Progenitor cell of endocrine pancreas (in vitro differentiated cells): ENCODE measurements at regions not wholly inside any gene's neighbourhood (a gene's known extent, or its start where the extent isn't known, plus 50 kb on each side); places are given as distances from the start of the nearest gene placed in this dataset.

Experiments used
- DNase-seq: peaks from one replicate; pipeline ENCODE4 v3.0.0; 2021; ENCODE audit warnings: low spot score; ENCODE audit not compliant: unreplicated experiment
- H3K27ac Mint-ChIP-seq: 2 replicates; pipeline ENCODE4 v1.8.0; 2021; ENCODE audit warnings: mild to moderate bottlenecking, moderate library complexity, mixed read lengths
- H3K27me3 Mint-ChIP-seq: 2 replicates; pipeline ENCODE4 v1.8.0; 2021; ENCODE audit warnings: mixed read lengths
- H3K36me3 Mint-ChIP-seq: 2 replicates; pipeline ENCODE4 v1.8.0; 2022; ENCODE audit warnings: mixed read lengths; ENCODE audit not compliant: insufficient read depth
- H3K4me1 Mint-ChIP-seq: 2 replicates; pipeline ENCODE4 v1.8.0; 2021; ENCODE audit warnings: low read depth, mixed read lengths
- H3K4me3 Mint-ChIP-seq: 2 replicates; pipeline ENCODE4 v1.8.0; 2021; ENCODE audit warnings: low read depth, mild to moderate bottlenecking, moderate library complexity, mixed read lengths
- H3K9me3 Mint-ChIP-seq: 2 replicates; pipeline ENCODE4 v1.8.0; 2021; ENCODE audit warnings: low read depth, mixed read lengths
- TF ChIP-seq, protein P1 (sequence below): fragments of 200-600 bp; sonication (generic); IDR thresholded peaks from one replicate; pipeline ENCODE4 v1.5.0; 2021; ENCODE audit warnings: antibody characterized with exemption, mild to moderate bottlenecking; ENCODE audit not compliant: unreplicated experiment

GRCh38 chr14:96956464-96957239 lies 159.5 kb downstream of the VRK1 start:
- no peaks in the 10 kb centered on the region for H3K4me1 Mint-ChIP-seq
- peaks cover 3% of the 10 kb centered on the region for H3K36me3 Mint-ChIP-seq
- H3K27ac Mint-ChIP-seq = no peak overlapping the region
- TF ChIP-seq, protein P1, sequence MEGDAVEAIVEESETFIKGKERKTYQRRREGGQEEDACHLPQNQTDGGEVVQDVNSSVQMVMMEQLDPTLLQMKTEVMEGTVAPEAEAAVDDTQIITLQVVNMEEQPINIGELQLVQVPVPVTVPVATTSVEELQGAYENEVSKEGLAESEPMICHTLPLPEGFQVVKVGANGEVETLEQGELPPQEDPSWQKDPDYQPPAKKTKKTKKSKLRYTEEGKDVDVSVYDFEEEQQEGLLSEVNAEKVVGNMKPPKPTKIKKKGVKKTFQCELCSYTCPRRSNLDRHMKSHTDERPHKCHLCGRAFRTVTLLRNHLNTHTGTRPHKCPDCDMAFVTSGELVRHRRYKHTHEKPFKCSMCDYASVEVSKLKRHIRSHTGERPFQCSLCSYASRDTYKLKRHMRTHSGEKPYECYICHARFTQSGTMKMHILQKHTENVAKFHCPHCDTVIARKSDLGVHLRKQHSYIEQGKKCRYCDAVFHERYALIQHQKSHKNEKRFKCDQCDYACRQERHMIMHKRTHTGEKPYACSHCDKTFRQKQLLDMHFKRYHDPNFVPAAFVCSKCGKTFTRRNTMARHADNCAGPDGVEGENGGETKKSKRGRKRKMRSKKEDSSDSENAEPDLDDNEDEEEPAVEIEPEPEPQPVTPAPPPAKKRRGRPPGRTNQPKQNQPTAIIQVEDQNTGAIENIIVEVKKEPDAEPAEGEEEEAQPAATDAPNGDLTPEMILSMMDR = no peak
- peaks cover 3% of the 10 kb centered on the region for H3K27me3 Mint-ChIP-seq
- no peak overlapping the region for H3K4me3 Mint-ChIP-seq
- no peak for DNase-seq
- H3K9me3 Mint-ChIP-seq = peaks cover 3% of the 10 kb centered on the region

DNA sequence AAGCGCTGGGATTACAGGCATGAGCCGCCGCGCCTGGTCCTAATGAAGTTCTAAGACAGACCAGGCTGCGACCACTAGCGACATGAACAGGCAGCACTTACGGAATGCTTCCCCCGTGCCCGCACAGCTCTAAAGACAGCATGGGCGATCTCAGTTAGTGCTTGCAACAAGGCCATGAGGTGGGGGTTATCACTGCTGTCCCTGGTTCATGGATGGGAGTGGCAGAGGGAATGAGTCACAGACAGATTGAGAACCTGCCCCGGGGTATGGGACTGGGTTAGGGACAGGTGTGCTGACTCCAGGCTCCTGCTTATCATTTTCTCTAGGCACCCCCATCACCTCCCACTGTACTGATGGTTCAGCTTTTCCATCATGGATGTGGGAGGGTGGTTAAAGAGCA lies 160.9 kb downstream of the VRK1 start:
- no peak for DNase-seq
- no peak overlapping the region for H3K27ac Mint-ChIP-seq
- peaks cover 3% of the 10 kb centered on the region for H3K27me3 Mint-ChIP-seq
- H3K4me1 Mint-ChIP-seq = no peaks in the 10 kb centered on the region
- no peak overlapping the region for H3K4me3 Mint-ChIP-seq
- no peaks in the 10 kb centered on the region for H3K36me3 Mint-ChIP-seq
- H3K9me3 Mint-ChIP-seq = peaks cover 3% of the 10 kb centered on the region
- TF ChIP-seq, protein P1 = no peak

- TF ChIP-seq, protein P1 = no peak
- Mint-ChIP-seq H3K27me3 (peaks cover 3% of the 10 kb centered on the region), H3K27ac (no peak overlapping the region), H3K36me3 (no peaks in the 10 kb centered on the region), H3K4me1 (no peaks in the 10 kb centered on the region), H3K9me3 (peaks cover 3% of the 10 kb centered on the region), H3K4me3 (no peak overlapping the region)
- DNase-seq = no peak
These were observed 162.8 kb downstream of the VRK1 start for GRCh38 chr14:96959992-96960391.

GRCh38 chr14:96960598-96961116 lies 163.5 kb downstream of the VRK1 start:
- TF ChIP-seq, protein P1 = no peak
- no peak for DNase-seq
- Mint-ChIP-seq H3K9me3 (peaks cover 3% of the 10 kb centered on the region), H3K36me3 (no peaks in the 10 kb centered on the region), H3K4me3 (no peak overlapping the region), H3K4me1 (no peaks in the 10 kb centered on the region), H3K27me3 (peaks cover 3% of the 10 kb centered on the region), H3K27ac (no peak overlapping the region)

GRCh38 chr14:96961895-96962294 lies 164.7 kb downstream of the VRK1 start:
- H3K36me3 Mint-ChIP-seq = no peaks in the 10 kb centered on the region
- H3K27me3 Mint-ChIP-seq = peaks cover 2% of the 10 kb centered on the region
- no peak overlapping the region for H3K4me3 Mint-ChIP-seq
- H3K27ac Mint-ChIP-seq = no peak overlapping the region
- TF ChIP-seq, protein P1 = no peak
- no peaks in the 10 kb centered on the region for H3K4me1 Mint-ChIP-seq
- peaks cover 3% of the 10 kb centered on the region for H3K9me3 Mint-ChIP-seq
- no peak for DNase-seq
